GM12873 (cell line): ENCODE measurements at regions not wholly inside any gene's neighbourhood (a gene's known extent, or its start where the extent isn't known, plus 50 kb on each side); places are given as distances from the start of the nearest gene placed in this dataset.

ENCODE experiments used
- CTCF ChIP-seq: IDR thresholded peaks from 2 replicates; pipeline ENCODE4 v1.5.1; 2012; ENCODE audit warnings: low read depth, mild to moderate bottlenecking, moderate library complexity, low read length, control low read depth; ENCODE audit not compliant: insufficient read depth; ENCODE audit errors: missing control alignments

GRCh38 chr3:6750782-6751181 lies 110.1 kb upstream of the GRM7 start:
- no peak for TF ChIP-seq CTCF

- TF ChIP-seq CTCF, result no peak
Measured at GRCh38 chr3:6753536-6753935, 107.4 kb upstream of the GRM7 start.

GRCh38 chr3:6770397-6770690 lies 90.6 kb upstream of the GRM7 start:
- TF ChIP-seq CTCF, result no peak

- no peak for TF ChIP-seq CTCF
Measured at GRCh38 chr3:6771171-6771570, 89.7 kb upstream of the GRM7 start.

- no peak for TF ChIP-seq CTCF
Measured at GRCh38 chr3:6779140-6779539, 81.8 kb upstream of the GRM7 start.

- no peak for TF ChIP-seq CTCF
Measured at GRCh38 chr3:6781092-6781491, 79.8 kb upstream of the GRM7 start.

- TF ChIP-seq CTCF, result no peak
Measured at GRCh38 chr3:6785726-6786125, 75.2 kb upstream of the GRM7 start.

- TF ChIP-seq CTCF, result no peak
Measured at GRCh38 chr3:6791161-6791560, 69.8 kb upstream of the GRM7 start.
